Activated naive CD4-positive, alpha-beta T cell treated with Interleukin-2 at 50 U/mL for 16 hours (primary cell): ENCODE measurements at regions not wholly inside any gene's neighbourhood (a gene's known extent, or its start where the extent isn't known, plus 50 kb on each side); places are given as distances from the start of the nearest gene placed in this dataset.
"Not testable (repeated sequence)": the region's sequence is repeated elsewhere in the genome, so short reads cannot be mapped to it uniquely, and the experiment has no call there.

ENCODE experiments used
- DNase-seq: peaks from one replicate; pipeline ENCODE4 v3.0.0-alpha.2; 2020

GRCh38 chr4:129261584-129261983 is 165.6 kb downstream of the C4orf33 start:
- no peak for DNase-seq

- no peak for DNase-seq
These were observed 168.2 kb downstream of the C4orf33 start for GRCh38 chr4:129264008-129264657.

GRCh38 chr4:129278868-129279267 is 182.9 kb downstream of the C4orf33 start:
- DNase-seq: no peak

GRCh38 chr4:129282293-129282692 is 186.3 kb downstream of the C4orf33 start:
- no peak for DNase-seq

GRCh38 chr4:129292194-129292593 is 196.2 kb downstream of the C4orf33 start:
- DNase-seq: not testable (repeated sequence)

- no peak for DNase-seq
These were observed 218.8 kb downstream of the C4orf33 start for GRCh38 chr4:129314781-129315180.

- no peak for DNase-seq
These were observed 227.0 kb downstream of the C4orf33 start for GRCh38 chr4:129322920-129323319.

- no peak for DNase-seq
These were observed 227.7 kb downstream of the C4orf33 start for GRCh38 chr4:129323658-129324057.

- no peak for DNase-seq
These were observed 230.9 kb downstream of the C4orf33 start for GRCh38 chr4:129326571-129327460.

GRCh38 chr4:129327637-129328036 is 231.7 kb downstream of the C4orf33 start:
- DNase-seq: no peak

GRCh38 chr4:129328162-129328561 is 232.2 kb downstream of the C4orf33 start:
- DNase-seq: no peak

GRCh38 chr4:129334136-129334535 is 238.2 kb downstream of the C4orf33 start:
- DNase-seq: no peak

GRCh38 chr4:129335276-129335675 is 239.3 kb downstream of the C4orf33 start:
- DNase-seq: no peak

GRCh38 chr4:129335818-129336217 is 239.9 kb downstream of the C4orf33 start:
- no peak for DNase-seq

GRCh38 chr4:129336457-129337227 is 240.7 kb downstream of the C4orf33 start:
- no peak for DNase-seq

GRCh38 chr4:129337228-129337620 is 241.3 kb downstream of the C4orf33 start:
- DNase-seq: no peak

GRCh38 chr4:129342819-129343408 is 247.0 kb downstream of the C4orf33 start:
- DNase-seq: no peak

GRCh38 chr4:129344058-129344457 is 248.1 kb downstream of the C4orf33 start:
- DNase-seq: no peak

- DNase-seq: no peak
These were observed 249.7 kb downstream of the C4orf33 start for GRCh38 chr4:129345609-129346008.

- DNase-seq: no peak
These were observed 250.1 kb downstream of the C4orf33 start for GRCh38 chr4:129346036-129346435.

- DNase-seq: no peak
These were observed 250.8 kb downstream of the C4orf33 start for GRCh38 chr4:129346734-129347133.

- DNase-seq: no peak
These were observed 255.1 kb downstream of the C4orf33 start for GRCh38 chr4:129350834-129351721.
